Stimulated activated CD4-positive, alpha-beta T cell treated with anti-CD3 and anti-CD28 coated beads, Interleukin-15, amount 100 ng/mL, for 24 hours (primary cell): ENCODE measurements at regions not wholly inside any gene's neighbourhood (a gene's known extent, or its start where the extent isn't known, plus 50 kb on each side); places are given as distances from the start of the nearest gene placed in this dataset.
"Not testable (repeated sequence)": the region's sequence is repeated elsewhere in the genome, so short reads cannot be mapped to it uniquely, and the experiment has no call there.

Source experiments
- DNase-seq: peaks from one replicate; pipeline ENCODE4 v3.0.0-alpha.2; 2020

GRCh38 chr4:120636120-120636630, 286.4 kb downstream of the PRDM5 start:
- no peak for DNase-seq

- no peak for DNase-seq
These were observed 288.7 kb downstream of the PRDM5 start for GRCh38 chr4:120633810-120634209.

GRCh38 chr4:120630427-120630826, 292.1 kb downstream of the PRDM5 start:
- no peak for DNase-seq

GRCh38 chr4:120629546-120630108, 292.9 kb downstream of the PRDM5 start:
- no peak for DNase-seq

GRCh38 chr4:120622601-120623000, 299.9 kb downstream of the PRDM5 start:
- DNase-seq = no peak

- DNase-seq = no peak
These were observed 305.4 kb downstream of the PRDM5 start for GRCh38 chr4:120617171-120617570.

- no peak for DNase-seq
These were observed 306.5 kb downstream of the PRDM5 start for GRCh38 chr4:120616041-120616440.

- no peak for DNase-seq
These were observed 308.7 kb downstream of the PRDM5 start for GRCh38 chr4:120613778-120614177.

GRCh38 chr4:120611092-120611491, 311.4 kb downstream of the PRDM5 start:
- no peak for DNase-seq

GRCh38 chr4:120591038-120591437, 331.5 kb downstream of the PRDM5 start:
- no peak for DNase-seq

- no peak for DNase-seq
These were observed 332.7 kb downstream of the PRDM5 start for GRCh38 chr4:120589787-120590186.

GRCh38 chr4:120568731-120569130, 353.8 kb downstream of the PRDM5 start:
- no peak for DNase-seq

GRCh38 chr4:120561648-120562047, 360.9 kb downstream of the PRDM5 start:
- DNase-seq = no peak

GRCh38 chr4:120557372-120557771, 365.2 kb downstream of the PRDM5 start:
- no peak for DNase-seq

GRCh38 chr4:120555058-120555457, 367.5 kb downstream of the PRDM5 start:
- no peak for DNase-seq

GRCh38 chr4:120554086-120554485, 368.4 kb downstream of the PRDM5 start:
- DNase-seq = no peak

- not testable (repeated sequence) for DNase-seq
These were observed 371.8 kb downstream of the PRDM5 start for GRCh38 chr4:120550624-120551220.

- no peak for DNase-seq
These were observed 373.4 kb downstream of the PRDM5 start for GRCh38 chr4:120549011-120549570.

- DNase-seq = no peak
These were observed 377.1 kb downstream of the PRDM5 start for GRCh38 chr4:120545391-120545790.

- DNase-seq = no peak
These were observed 377.7 kb downstream of the PRDM5 start for GRCh38 chr4:120544838-120545237.

GRCh38 chr4:120540625-120541024, 381.9 kb downstream of the PRDM5 start:
- DNase-seq = no peak

- no peak for DNase-seq
These were observed 385.6 kb downstream of the PRDM5 start for GRCh38 chr4:120536884-120537283.

GRCh38 chr4:120528428-120528827, 394.1 kb downstream of the PRDM5 start:
- DNase-seq = no peak

- no peak for DNase-seq
These were observed 396.5 kb downstream of the PRDM5 start for GRCh38 chr4:120526033-120526432.

GRCh38 chr4:120525106-120525505, 397.4 kb downstream of the PRDM5 start:
- no peak for DNase-seq
